Hematopoietic multipotent progenitor cell treated with erythropoietin and hydrocortisone succinate and interleukin-3 and kit ligand, for 17 days (in vitro differentiated cells): ENCODE measurements at regions not wholly inside any gene's neighbourhood (a gene's known extent, or its start where the extent isn't known, plus 50 kb on each side); places are given as distances from the start of the nearest gene placed in this dataset.

ENCODE experiments used
- DNase-seq: peaks from one replicate; pipeline ENCODE4 v3.0.0-alpha.2; 2015; ENCODE audit warnings: low spot score

DNA sequence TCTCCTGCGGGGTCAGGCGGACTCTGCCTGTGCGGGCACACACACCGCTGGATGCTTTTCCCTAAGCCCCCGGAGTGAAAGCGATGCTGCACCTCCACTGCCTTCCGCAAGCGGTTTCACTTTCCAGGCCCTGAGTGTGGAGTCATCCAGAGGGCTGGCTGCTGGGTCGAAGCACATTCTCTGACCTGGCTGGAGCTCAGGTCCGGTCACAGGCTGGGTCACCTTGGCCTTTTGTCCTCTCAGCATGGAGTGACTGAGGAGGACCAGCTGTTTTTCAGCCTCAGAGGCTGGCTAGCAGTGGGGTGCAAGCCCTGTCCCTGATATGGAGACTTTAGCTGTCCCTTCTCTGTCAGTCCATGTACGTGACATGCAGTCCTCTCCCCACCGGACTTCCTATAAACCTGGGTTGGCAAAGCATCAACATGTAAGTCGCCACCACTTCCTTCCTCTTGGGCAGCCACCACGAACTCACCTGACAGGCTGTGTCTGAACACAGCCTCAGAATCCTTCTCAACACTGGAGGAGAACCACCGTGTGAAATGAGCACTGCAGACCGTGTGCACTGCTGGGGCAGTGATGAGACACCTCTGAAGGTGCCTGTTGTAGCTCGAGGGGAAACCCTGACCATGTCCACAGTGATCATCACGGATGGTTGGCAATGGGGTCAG is 51.3 kb downstream of the GADD45G start:
- no peak for DNase-seq

DNA sequence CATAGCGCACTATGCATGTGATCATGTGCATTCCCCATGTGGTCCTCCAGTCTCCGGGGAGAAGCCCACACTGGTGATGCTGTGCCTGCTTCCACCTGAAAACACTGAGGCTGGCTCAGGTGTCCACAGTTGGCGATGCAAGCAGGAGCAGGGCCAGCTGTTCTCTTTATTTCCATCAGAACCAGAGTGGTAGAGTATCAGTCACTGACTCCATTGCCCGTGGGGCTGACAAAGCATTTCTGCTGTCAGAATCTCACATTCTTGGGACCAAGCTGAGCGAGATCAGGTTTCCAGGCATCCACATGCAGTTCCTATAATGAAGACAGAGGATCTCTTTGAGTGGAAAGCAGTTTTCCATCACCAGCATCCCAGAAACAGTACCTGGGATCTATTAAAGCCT is 52.5 kb downstream of the GADD45G start:
- DNase-seq = no peak

DNA sequence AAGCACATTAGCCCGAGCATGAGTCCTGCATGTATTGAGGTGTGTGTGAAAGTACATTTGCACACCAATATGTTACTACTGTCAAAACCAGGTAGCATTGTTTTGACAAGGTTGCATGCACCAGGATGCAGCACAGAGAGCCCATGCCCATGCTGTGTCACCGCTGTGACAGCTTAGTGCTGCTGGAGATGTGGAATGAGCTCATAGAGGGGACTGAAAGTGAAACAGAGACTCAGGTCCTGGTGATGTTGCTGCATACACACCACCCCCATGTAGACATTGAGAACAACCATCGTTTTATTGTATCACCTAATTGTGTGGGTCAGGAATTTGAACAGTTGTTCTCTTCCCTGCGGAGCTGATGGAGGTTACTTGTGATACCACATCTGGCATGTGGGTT is 53.0 kb downstream of the GADD45G start:
- DNase-seq = no peak

DNA sequence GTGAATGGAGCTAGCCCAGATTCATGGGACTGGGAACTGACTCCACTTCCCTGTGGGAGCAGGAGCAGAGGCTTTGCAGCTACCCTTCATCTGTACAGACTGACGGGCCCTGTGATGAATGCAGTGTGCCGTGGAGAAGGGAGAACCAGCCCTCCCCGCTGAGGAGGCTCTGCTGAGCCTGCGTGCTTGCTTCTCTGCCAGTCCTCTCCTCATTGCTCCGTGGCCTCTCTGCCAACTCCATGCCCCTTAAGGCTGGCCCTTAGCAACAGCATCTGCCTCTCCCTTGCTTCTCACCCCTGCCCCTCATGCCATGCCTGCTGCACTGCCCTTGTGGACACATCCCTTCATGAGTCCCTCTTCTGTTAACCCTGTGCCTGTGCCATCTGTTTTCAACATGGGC is 53.6 kb downstream of the GADD45G start:
- no peak for DNase-seq

DNA sequence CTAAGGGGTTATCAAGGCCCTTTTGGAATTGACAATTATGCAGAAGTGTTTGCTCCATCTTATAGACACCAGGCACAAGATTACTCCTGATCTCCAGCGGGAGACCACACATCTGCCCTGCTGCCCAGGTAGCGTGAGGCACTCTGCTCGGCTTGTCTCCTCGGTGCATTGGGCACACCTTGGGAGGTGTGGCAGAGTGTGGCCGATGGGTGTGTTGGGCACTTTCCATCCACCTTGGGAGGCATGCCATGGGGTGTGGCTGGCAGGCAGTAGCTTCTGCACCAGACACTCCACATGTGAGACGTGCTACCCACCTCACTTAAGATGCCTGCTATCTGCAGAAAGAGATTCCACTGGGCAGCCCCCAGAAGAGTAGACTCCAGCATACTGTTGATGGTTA is 54.1 kb downstream of the GADD45G start:
- DNase-seq = no peak

DNA sequence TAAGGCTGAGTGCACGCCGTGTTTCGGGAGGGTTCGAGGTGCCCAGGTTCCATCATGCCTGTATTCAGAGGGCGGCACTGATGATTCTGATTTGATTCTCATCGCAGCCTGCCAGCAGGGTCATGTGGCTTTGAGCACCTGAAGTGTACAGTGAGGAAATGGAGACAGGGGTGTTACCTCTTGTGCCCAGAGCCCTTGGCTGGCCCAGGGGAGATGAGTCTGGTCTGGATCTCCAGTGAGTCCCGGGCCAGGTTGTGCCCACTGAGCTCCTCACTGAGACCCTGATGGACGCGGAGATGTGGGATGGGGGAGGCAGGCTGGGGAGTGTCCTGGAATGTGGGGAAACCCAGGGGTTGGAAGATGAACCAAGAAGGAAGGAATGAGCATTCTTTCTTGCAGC is 54.7 kb downstream of the GADD45G start:
- DNase-seq = no peak

DNA sequence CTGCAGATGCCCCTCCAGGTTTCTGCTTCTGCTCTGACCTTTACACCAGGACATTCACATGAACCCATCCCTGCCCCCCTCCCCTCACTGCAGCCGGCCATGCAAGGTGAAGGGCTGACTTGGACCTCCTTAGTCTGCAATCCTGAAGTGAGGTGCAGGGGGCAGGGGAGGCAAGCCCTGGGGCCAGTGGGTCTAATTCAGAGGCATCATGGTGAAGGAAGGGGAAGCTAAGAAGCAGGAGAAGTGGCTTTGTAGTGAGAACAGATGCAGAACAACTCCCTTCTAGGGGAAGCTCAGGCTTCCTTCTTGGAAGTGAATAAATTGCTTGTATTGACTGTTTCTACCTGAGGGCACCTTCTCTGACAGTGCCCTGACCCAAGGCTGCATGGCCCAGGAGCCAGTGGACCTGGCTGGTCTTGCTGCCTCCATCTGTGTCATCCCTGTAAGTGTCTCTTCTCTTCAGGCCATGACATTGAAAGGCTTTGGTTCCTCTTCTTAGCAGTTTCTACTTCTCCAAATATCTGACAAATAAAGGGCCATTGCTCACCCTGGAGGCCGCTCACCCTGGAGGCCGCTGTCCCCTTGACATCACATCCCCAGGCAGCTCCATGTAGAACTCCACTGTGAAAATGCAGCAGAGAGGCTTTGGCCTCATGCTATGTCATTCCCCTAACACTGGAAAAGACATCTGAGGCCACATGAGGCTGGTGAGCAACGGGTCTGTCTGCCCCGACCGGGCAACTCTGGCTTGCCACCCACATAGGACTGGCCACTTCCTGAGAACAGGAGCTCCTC is 55.3 kb downstream of the GADD45G start:
- DNase-seq = no peak

DNA sequence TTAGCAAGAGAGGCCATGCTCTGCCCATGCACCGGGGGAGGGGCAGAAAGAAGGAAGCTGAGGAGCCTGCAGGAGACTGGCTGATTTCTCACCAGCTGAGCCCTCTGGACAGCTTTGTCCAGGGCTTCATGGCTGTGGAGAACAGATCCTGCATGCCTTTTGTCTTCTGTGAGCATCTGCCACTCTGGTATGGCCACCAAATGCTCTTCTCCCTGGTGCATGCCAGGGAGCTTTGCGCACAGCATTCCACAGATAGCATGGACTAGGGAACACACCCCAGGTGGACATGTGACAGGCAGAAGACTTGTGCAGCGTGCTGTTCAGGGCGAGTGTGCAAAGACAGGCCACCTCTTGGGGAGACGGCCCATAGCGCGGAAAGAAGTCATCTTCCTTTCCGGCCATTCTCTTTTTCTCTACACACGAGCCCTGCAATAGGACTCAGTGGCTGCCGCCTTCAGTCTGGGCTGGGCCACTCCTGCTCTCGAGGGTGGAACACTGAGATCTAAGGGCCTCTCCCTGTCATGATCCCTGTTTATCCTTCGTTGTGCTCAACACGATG is 56.7 kb downstream of the GADD45G start:
- DNase-seq = no peak

DNA sequence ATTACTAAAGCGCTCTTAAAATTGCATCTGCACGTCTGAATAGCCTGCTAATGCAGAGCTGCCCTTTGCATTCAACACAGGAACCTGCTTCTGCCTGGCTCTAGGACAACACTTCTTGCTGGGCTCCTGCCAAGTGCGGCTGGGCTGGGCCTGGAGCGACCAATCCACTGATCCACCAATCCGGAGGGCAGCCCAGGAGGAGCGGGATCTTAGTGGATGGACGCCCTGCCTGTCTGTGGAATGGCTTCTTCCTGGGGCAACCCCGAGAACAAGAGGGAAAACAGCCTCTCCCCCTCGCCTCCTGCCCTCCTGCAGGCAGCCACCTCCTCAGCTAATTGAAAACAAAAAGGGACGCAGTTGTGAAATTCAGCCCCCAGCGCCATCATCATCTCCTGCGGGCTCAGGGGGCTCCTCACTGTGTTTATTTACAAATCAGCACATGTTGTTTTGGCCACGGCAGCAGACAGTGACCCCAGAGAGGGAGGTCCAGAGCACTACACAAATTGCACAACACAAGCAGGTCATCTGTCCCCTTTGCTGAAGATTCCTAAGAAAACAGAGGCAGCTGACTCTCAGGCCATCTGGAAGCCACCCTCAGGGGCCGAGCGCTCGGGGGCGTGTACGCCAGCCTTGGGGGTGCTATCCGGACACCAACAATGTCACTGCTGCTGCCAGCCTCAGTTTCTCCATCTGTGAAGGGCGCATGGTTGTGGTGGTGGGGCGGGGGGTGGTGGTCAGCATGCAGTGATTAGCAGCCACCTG is 57.3 kb downstream of the GADD45G start:
- no peak for DNase-seq

DNA sequence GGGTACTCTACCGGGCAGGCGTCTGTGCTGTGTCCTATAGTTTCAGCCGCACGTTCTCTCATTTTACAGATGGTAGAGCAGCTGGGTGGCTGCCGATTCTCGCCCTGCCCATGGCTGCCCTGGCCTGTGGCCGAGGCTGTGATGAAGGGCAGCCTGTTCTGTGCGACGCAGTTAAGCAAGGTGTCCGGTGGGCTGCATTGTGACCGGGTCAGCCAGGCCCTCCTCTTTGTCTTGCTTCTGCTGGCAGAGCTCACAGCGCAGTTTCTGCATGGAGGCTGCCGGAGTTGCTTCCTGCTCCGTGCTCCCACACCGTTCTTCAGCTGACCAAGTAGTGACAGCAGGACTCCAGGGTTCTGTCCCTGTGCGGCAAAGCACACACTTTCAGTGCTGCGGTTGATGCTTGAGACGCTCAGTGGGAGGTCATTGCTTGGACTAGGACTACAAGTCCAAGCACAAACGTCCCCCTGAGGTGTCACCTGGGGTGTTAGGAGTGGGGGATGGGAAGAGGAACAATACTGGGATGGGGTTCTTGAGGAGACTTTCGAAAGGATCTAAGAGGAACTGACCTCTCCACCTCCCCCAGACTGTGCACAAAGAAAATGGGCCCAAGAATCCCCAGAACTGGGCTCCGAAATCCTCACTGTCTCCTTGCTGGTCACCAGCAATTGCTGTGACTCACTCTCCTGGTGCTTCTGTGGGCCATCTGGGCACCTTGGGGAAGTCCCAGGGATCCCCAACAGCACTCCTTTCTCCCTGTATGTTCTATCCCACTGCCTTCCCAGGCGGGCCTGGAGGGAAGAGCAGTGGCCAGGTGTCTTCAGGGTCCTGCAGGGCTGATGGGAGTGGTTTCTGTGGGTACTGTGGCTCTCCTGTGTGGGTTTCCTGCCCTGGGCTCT is 58.2 kb downstream of the GADD45G start:
- no peak for DNase-seq

DNA sequence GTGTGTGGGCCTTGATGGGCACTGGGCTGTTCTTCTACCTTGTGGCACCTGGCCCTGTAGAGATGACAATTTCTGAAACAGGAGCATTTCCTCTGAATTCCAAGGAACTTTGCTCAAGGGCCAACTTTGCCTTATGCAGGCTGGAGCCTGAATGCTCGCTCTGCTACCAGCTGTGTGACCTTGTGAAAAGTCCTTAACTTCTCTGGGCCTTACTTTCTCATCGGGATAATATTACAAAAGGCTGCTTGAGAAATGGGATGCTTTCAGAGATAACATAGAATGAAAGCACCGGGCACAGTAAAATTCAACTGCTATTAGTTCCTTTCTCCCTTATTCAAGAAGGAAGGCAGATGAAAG is 58.8 kb downstream of the GADD45G start:
- no peak for DNase-seq

DNA sequence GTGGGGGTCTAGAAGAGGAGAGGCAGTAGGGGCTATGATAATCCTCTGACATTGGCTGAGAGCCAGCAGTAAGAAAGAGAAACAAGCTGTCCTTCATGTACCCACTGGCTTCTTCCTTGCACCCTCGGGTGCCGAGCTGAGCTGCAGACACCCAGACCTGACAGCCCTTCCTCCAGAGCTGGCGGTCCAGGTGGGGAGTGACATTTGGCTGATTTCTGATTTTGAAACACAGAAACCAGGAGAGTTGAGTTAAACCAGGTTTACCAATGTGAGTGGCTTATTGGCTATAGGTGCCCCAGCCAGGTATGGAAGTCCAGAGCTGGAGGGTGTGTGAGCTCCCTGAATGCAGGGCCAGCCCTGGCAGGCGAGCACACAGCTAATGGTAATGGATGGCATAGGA is 59.2 kb downstream of the GADD45G start:
- no peak for DNase-seq

DNA sequence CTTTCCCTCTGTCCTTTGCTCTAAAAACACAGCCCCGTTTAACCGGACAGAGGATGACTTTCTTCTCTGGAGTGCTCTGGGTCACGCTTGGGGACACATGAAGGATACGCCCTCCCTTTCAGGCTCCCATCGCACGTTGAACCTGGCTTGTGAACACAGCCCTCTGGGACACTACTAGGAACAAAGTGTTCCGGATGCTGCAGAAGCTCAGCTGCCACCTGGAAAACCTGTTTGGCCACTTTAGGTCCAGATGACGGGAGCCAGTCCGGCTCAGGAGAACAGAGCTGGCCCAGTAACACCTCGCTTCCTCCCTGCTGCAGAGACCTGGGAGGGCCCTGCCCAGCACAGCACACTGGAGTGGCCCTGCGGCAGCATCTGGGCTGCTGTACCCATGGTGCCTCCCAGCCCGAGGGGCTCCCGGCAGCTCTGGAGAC is 60.1 kb downstream of the GADD45G start:
- DNase-seq = no peak

DNA sequence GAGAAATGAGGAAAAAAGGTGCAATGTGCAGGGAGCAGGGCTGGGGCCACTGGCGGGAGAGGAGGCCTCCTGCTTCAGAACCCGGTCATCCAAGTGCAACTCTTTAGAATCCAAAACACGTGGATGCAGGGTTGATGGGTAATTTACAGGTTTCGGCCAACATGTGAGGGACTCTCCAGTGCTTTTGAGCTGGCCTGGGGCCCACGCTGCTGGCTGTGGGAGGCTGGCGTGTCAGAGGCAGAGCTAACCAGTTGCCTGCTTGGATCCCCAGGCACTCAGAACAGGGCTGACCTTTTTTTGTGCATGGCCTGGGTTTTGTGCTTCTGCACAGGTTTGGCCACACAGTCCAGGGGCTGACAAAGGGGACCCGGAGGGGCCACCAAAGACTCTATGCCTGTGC is 61.6 kb downstream of the GADD45G start:
- DNase-seq = no peak

DNA sequence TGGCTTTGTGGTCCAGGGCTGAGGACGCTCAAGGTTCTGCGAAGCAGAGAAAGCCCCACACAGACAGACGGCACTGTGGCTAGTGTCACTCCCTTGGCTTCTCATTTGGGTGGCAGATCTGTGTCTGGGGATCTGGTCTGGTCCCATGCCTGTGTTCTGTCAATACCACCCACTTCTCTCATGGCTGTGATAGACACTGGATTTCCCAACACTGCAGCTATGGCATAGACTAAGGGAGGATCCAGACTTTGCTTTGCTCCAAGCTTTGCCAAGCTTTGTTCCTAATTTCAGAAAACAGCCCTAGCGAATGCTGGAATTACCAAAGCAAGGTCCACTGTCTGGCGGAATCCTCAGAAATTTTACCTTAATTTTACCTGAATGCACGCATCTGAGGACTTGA is 62.1 kb downstream of the GADD45G start:
- no peak for DNase-seq

DNA sequence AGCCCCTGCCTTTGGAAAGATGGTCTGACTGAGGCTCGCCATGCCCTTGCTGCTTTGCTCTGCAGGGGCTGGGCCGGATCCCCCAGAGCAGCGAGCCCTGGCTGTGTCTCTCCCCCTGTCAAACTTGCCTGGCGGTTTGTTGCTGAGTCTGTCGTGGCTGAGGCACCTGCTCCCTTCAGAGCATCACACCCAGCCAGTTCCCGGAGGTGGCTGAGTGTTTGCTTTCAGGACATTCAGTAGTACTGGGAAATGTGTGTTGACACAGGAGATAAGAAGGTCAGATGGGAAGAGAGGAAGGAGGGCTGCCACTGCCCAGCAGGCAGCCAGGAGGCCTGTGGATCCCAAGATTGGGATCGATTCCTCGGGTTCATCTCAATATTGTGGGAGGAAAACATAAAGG is 62.9 kb downstream of the GADD45G start:
- no peak for DNase-seq

DNA sequence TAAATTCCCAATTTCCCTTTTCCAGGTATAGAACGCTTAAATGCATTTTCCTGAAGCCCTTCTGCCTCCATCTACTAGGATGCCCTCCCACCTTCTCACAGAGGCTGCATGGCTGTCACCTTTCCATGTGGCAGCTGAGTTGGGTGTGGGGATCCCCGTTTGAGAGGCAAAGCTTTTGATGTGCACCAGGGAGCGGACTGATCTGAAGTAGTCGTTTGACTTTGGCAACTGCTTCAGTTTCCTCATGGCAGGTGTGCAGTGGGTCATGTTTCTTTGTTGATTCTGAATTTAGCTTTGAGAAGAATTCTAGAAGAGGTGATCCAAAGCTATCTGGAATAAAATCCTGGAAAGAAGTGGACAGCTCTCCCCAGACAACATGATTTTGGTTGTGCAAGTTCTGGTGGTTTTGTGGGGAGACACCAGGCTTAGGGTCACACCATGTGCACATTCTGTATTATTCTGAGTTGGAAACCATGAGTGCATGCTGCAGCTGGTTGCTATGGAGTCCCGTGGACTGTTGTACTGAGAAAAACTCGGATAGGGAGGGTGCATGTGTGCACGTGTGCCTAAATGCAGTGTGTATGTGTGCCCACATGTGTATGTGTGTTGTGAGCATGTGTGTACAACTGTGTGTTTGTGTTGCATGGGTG is 63.5 kb downstream of the GADD45G start:
- DNase-seq = no peak

DNA sequence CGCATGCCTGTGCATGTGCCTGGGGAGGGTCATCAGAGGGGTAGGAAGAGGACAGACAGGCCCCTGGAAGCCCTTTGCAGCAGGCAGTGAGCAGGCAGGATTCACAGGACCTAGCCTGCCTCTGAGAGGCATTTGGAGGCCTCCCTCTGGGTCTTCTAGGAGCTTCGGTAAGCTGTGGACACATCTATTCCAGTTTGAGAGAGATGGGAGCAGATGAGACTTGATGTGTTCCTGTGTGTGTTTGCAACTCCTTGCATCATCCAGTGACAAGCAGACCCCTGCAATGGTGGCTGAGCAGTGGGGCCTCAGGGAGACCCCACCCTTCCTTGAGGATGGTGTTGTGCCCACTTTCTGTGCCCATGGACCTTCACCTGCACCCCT is 64.0 kb downstream of the GADD45G start:
- no peak for DNase-seq

DNA sequence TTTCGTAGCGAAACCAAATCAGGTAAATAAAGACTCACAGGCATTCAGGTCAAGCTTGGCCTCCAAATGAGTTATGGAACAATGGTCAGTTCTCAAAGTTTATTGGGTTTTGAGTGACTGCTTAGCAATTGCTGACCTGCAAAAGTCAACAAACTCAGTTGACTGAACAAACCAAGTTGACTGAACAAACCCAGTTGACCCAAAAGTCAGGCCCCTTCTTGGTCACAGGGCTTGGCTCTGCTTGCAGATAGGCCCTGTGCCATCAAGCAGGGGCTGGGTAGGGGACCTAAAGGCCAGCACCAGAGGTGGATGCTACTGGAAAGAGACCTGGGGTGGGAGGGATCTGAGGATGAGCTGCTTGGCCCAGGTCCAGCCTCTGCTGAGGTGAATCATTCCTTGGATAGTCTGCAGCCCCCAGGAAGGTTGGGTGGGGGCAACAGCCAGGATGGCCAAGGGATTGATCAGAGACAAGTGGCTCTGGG is 64.6 kb downstream of the GADD45G start:
- DNase-seq = no peak

DNA sequence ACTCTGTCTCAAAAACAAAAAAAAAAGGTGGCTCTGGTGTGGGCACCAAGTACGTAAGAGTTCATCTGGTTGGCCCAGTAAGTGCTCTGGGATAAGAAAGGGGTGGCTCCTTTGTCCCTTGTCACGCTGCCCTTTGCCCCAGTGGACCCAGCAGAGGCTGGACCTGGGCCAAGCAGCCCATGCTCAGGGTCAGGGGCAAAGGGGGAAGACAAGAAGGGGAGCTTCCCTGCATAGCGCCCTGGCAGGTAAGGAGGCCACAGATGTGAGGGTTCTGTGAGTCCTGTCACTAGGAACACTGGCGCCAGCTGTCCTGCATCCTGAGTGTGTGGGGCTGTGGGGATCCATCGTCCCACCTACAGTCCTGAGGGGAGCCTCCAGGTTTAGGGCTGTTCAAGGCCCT is 65.3 kb downstream of the GADD45G start:
- DNase-seq = no peak

DNA sequence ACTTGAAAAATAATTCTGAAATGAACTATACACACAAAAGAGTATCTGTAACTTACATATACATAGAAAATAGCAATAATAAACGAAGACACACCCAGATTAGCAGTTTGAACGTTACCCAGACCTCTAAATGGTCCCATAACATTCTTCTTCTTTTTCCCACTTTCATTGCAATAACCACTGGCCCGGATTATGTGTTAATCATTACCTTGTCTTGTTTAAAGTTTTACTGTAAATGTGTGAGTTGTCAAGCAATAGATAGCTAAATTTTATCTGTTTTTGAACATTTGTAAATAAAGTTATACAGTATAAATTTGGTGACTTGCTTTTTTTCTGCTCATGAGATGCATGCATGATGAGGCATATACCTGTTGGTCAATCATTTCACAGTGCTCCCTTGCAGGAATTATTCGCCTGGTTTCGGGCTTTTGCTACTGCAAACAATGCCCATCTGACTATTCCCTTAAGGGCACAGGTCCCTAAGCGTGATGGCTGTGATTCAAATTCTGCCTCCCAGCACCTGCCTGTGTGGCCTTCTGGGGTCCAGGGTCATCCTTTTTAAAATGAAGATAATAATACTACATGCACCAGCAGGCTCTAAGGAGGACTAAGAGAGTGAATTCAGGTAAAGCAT is 66.1 kb downstream of the GADD45G start:
- DNase-seq = no peak
